Lower leg skin (tissue), 4 donors: ENCODE measurements at regions not wholly inside any gene's neighbourhood (a gene's known extent, or its start where the extent isn't known, plus 50 kb on each side); places are given as distances from the start of the nearest gene placed in this dataset.

Source experiments
- DNase-seq, 2 donors: peaks; one replicate each; pipeline ENCODE4 v3.0.0-alpha.2; 2019; ENCODE audit warnings: low spot score in 2 of 2
- H3K4me3 ChIP-seq: fragments of 200-600 bp; sonication (generic); 2 replicates; pipeline ENCODE4 v1.5.1; 2017; ENCODE audit warnings: mild to moderate bottlenecking, low read depth; ENCODE audit not compliant: poor library complexity, severe bottlenecking
- POLR2A ChIP-seq, 2 donors: fragments of 450-650 bp; IDR thresholded peaks; one replicate each; pipeline ENCODE4 v1.6.1; 2016 to 2017; ENCODE audit warnings: antibody characterized with exemption in 2 of 2, mild to moderate bottlenecking in 1 of 2, moderate library complexity in 1 of 2
- WGBS, 2 donors: methylation state at CpG; one replicate each; pipeline ENCODE4 v1.1.5; 2018; 5-methylcytosine and 5-hydroxymethylcytosine counted together
- intact Hi-C: fragments of 100-400 bp; cut with DNase I; formaldehyde crosslinking; loops from one replicate; pipeline ENCODE4 v1.15.0; 2023; ENCODE audit warnings: low total_unique reads
- TF ChIP-seq, protein P1 (sequence below), 3 donors: fragments of 450-650 bp; IDR thresholded peaks; one replicate each; pipeline ENCODE4 v1.5.1; 2016; ENCODE audit warnings: antibody characterized with exemption in 3 of 3, mild to moderate bottlenecking in 3 of 3, moderate library complexity in 2 of 3

DNA sequence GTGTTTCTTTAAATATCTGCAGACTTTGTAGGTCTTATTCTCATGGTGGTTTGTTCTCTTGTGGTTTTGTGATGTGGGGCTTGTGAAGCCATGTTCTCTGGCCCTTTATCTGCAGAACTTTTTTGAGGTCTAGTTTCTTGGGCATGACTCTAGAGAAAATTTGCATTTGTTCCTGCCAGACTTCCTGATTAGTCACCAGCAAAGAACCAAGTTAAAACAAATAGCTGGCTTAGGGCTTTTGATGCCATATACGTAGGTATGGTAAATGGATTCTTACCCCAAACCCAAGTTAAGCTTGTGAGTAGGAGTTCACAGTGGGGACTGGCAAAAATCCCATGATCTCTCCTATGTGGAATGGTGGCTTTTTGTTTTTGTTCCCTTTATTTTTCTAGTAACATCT is 68.7 kb upstream of the IRX3 start:
- TF ChIP-seq, protein P1, sequence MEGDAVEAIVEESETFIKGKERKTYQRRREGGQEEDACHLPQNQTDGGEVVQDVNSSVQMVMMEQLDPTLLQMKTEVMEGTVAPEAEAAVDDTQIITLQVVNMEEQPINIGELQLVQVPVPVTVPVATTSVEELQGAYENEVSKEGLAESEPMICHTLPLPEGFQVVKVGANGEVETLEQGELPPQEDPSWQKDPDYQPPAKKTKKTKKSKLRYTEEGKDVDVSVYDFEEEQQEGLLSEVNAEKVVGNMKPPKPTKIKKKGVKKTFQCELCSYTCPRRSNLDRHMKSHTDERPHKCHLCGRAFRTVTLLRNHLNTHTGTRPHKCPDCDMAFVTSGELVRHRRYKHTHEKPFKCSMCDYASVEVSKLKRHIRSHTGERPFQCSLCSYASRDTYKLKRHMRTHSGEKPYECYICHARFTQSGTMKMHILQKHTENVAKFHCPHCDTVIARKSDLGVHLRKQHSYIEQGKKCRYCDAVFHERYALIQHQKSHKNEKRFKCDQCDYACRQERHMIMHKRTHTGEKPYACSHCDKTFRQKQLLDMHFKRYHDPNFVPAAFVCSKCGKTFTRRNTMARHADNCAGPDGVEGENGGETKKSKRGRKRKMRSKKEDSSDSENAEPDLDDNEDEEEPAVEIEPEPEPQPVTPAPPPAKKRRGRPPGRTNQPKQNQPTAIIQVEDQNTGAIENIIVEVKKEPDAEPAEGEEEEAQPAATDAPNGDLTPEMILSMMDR (IDR thresholded peaks at IDR 0.05): no peak
- no peak for TF ChIP-seq POLR2A (IDR thresholded peaks at IDR 0.05)
- WGBS, 2 donors: 52% methylated on average over 1 of the region's 1 CpG
- intact Hi-C loops: no loop called here

DNA sequence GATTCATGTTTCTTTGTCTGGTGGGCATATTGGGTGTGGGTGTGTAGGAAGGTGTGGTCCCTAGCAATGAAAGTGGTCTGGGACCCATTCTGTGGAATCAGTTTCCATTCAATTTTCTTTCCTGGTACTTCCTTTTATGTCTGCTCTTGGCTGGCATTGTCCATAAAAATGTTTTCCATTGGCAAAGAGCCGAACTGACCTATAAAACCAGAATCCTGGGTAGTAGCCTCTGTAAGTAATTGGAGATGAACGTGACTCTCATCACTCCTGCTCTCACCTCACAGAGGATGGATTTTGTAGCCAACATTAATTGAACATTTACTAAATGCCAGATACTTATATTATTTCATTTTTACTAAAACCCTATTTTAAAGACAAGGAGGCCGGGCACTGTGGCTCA is 66.5 kb upstream of the IRX3 start:
- H3K4me3 ChIP-seq: no peak overlapping the region
- intact Hi-C loops: no loop called here
- WGBS, 2 donors: 77% methylated on average over 3 of the region's 3 CpGs
- no peak for DNase-seq
- TF ChIP-seq POLR2A (IDR thresholded peaks at IDR 0.05): no peak
- TF ChIP-seq, protein P1 (IDR thresholded peaks at IDR 0.05): no peak

More for the DNA sequence above, 68.7 kb upstream of the IRX3 start:
- no peak for DNase-seq
- H3K4me3 ChIP-seq: no peak overlapping the region

DNA sequence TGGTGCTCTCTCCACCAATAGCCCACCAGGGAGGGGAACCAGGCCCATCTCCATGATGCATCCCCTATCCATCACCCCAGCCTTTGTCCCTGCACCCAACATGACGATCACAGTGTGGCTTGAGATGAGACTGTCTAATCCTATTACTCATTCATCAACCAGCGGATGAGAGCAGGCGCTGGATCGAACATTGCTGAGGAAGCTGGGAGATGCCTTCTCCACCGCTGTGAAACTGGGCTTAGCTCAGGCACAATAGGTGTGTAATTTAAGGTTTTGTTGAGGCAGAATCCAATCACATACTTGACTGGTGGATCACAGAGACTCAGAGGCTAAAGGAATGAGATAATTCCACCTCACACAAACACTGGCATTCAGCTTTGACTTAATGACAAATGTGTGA is 64.6 kb upstream of the IRX3 start:
- intact Hi-C loops: no loop called here

DNA sequence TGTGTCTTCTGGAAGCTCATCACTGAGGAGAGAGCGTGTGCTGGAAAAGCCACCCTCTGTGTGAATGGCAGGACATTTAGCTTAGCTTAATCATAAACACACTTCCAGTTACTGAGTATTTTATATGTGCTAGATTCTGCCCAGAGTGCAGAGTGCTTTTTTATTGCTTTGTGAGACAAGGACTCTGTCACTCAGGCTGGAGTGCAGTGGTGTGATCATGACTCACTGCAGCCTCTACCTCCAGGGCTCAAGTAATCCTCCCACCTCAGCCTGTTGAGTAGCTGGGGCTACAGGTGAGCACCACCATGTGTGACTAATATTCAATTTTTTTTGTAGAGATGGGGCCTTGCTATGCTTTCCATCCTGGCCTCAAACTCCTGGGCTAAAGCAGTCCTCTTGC is 61.4 kb upstream of the IRX3 start:
- no peak for DNase-seq
- TF ChIP-seq POLR2A (IDR thresholded peaks at IDR 0.05): no peak
- TF ChIP-seq, protein P1 (IDR thresholded peaks at IDR 0.05): no peak
- 73 to 85% methylated on average over 1 of the region's 1 CpG for WGBS, 2 donors
- intact Hi-C loops: no loop called here
- no peak overlapping the region for H3K4me3 ChIP-seq

More for the DNA sequence above, 64.6 kb upstream of the IRX3 start:
- 85 to 89% methylated on average over 5 of the region's 5 CpGs for WGBS, 2 donors
- no peak for DNase-seq
- TF ChIP-seq, protein P1 (IDR thresholded peaks at IDR 0.05): no peak
- no peak for TF ChIP-seq POLR2A (IDR thresholded peaks at IDR 0.05)
- no peak overlapping the region for H3K4me3 ChIP-seq

DNA sequence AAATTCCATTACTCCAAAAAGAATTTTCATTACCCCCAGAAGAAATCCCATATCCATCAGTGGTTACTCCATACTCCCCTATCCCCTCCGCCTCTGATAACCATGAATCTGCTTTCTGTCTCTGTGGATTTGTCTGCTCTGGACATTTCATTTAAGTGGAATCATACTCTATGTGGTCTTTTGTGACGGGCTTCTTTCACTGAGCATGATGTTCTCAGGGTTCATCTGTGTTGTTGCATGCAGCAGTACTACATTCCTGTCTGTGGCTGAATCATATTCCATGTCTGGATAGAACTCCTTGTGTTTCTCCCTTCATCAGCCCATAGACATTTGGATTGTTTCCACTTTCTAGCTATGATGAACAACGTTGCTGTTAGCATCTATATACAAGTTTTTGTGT is 59.5 kb upstream of the IRX3 start:
- DNase-seq: no peak
- 60 to 67% methylated on average over 3 of the region's 3 CpGs for WGBS, 2 donors
- TF ChIP-seq, protein P1 (IDR thresholded peaks at IDR 0.05): no peak
- TF ChIP-seq POLR2A (IDR thresholded peaks at IDR 0.05): no peak
- intact Hi-C loops: no loop called here
- no peak overlapping the region for H3K4me3 ChIP-seq
